Spleen (tissue), 7 donors: ENCODE measurements at regions not wholly inside any gene's neighbourhood (a gene's known extent, or its start where the extent isn't known, plus 50 kb on each side); places are given as distances from the start of the nearest gene placed in this dataset.

Experiments
- POLR2A ChIP-seq, 3 donors: fragments of 450-650 bp; IDR thresholded peaks; one replicate each; pipeline ENCODE4 v1.5.1; 2017; ENCODE audit warnings: antibody characterized with exemption in 3 of 3, mild to moderate bottlenecking in 1 of 3
- POLR2AphosphoS5 ChIP-seq, 3 donors: sonication (generic); formaldehyde crosslinking; IDR thresholded peaks; one replicate each; pipeline ENCODE4 v1.5.1; 2017; ENCODE audit warnings: antibody characterized with exemption in 3 of 3
- TF ChIP-seq, protein P1 (sequence below), 11 experiments: fragments of 200-600 bp in 7 of 11; fragments of 450-650 bp in 4 of 11; sonication (generic) in 4 of 11; IDR thresholded peaks in 8 of 11; conservative IDR thresholded peaks in 3 of 11; 1 replicate in 7 of 11; 2 replicates in 4 of 11; pipeline versions ENCODE4 v1.4.0 to v1.8.0; 2016 to 2021; ENCODE audit warnings: antibody characterized with exemption in 11 of 11, inconsistent platforms in 4 of 11, mild to moderate bottlenecking in 1 of 11
- donor health status: DM: no; HTN: no; CAD: no; lungs with moderate emphysema.
- donor health status: DM: no; HTN: no; CAD: no.
- donor health status: DM: no; HTN: no; CAD: no.

GRCh38 chr3:95271395-95271794, 1208.5 kb downstream of the NSUN3 start:
- no peak for TF ChIP-seq POLR2AphosphoS5 (IDR thresholded peaks at IDR 0.05)
- TF ChIP-seq, protein P1, sequence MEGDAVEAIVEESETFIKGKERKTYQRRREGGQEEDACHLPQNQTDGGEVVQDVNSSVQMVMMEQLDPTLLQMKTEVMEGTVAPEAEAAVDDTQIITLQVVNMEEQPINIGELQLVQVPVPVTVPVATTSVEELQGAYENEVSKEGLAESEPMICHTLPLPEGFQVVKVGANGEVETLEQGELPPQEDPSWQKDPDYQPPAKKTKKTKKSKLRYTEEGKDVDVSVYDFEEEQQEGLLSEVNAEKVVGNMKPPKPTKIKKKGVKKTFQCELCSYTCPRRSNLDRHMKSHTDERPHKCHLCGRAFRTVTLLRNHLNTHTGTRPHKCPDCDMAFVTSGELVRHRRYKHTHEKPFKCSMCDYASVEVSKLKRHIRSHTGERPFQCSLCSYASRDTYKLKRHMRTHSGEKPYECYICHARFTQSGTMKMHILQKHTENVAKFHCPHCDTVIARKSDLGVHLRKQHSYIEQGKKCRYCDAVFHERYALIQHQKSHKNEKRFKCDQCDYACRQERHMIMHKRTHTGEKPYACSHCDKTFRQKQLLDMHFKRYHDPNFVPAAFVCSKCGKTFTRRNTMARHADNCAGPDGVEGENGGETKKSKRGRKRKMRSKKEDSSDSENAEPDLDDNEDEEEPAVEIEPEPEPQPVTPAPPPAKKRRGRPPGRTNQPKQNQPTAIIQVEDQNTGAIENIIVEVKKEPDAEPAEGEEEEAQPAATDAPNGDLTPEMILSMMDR (IDR thresholded peaks at IDR 0.05 in 8 of 11, conservative IDR thresholded peaks at IDR 0.05 in 3 of 11): no peak
- no peak for TF ChIP-seq POLR2A (IDR thresholded peaks at IDR 0.05)
